ENCODE measurements at regions not wholly inside any gene's neighbourhood (a gene's known extent, or its start where the extent isn't known, plus 50 kb on each side); places are given as distances from the start of the nearest gene placed in this dataset.

DNA sequence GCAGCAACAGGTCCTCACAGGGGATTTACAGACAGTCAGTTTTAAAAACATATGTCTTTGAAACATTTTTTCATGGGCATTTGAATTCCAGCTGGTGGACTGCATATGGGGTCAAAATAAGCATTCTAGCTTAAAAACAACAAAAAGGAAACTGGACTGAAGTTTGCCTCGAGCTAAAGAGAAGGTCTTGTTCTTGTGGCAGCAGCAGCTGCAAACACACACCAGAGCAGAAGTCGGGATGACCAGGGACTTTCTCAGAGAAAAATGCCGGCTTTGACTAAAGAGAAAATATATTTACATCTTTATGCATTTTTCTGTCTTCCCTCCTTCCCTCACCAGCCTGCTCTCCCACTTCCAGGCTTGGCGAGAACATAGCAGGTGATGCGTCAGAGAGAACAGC is 361.4 kb downstream of the CXCL12 start:
- no peak for DNase-seq

DNA sequence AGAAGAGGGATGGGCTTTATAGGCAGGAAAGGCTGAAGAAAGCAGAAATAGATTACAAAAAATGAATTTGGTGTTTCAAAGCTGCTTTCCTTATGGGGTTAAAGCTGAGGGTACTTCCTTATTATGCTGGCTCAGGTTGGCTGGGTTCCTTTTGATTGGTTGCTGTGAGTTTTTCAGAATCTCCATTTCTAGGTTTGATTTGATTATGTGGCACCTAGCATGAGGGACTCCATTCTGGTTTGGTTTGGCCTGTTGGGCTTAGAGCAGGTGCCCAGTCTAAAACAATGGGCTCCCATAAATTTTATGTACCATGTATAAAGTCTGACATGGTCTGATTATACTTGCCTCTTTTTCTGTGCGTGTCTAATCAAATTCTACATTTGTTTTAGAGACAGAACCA is 362.7 kb downstream of the CXCL12 start:
- DNase-seq: no peak

GRCh38 chr10:44020322-44021111 is 364.4 kb downstream of the CXCL12 start:
- no peak for DNase-seq

DNA sequence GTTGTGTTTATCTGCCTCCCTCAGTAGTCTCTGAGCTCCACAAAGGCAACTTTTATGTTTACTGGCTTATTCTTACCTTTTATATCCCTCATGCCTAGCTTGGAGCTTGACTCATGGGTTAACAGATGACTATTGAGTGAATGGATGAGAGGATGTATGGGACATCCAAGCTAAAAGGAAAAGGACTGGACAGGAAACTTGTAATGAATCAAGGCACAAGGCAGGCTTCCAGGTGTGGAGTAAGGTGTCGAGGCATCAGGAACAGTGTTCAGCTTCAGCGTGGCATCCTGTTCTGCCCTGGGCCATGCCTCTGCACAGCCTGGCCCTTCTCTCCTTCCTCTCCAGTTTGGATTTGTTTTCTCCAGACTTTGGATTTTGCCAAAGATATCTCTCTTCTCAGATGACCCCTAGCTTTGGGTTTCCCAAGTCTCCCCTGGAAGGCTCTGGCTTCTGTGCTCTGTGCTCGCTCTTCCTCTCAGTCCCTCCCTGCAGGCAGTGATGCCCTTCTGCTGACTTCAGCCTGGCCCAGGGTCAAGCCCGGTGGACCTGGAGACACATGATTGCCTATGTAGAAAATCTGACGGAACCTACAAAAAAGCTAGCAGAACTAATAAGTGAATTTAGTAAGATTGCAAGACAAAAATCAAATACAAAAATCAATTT is 367.3 kb downstream of the CXCL12 start:
- no peak for DNase-seq

DNA sequence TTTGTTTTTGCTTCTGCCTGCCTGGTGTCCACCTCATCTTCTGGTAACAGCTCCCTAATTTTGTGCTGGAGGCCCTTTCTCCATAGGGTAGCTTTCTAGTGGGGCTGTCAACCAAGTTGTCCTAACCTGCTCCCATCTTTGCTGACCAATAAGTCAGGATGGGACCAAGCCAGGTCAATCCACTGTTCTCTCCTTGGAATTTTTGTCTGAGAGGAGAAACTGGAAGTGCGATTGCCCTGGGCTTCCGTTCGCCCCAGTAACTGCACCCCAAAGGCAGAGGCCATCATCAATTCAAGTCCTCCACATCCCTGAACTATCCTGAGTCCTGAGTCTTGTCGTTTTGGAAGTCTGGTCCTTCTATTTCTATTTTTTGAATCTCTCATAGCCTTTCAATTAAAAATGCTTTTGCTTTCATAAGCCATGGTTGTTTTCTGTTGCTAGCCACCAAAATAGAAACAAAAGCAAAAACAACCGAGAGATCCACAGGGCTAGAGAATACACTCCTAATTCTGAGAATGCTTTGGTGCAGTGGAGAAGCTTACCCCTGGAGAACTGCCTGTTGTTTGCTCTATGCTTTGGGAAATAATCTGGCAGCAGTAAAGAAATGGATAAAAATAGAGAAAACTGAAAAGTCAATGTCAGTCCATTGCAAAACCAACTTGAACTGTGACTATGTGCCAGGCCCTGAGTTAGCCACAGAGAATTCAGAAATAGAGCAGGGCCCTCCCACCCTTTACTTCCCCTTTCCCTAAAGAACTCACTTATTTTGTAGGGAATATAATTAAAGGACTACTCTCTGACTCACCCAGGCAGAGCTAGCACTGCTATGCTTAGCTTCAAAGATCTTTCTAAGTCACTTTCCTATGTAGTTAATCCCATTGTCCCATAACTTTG is 368.1 kb downstream of the CXCL12 start:
- DNase-seq: peak; percentile 61 to 75

DNA sequence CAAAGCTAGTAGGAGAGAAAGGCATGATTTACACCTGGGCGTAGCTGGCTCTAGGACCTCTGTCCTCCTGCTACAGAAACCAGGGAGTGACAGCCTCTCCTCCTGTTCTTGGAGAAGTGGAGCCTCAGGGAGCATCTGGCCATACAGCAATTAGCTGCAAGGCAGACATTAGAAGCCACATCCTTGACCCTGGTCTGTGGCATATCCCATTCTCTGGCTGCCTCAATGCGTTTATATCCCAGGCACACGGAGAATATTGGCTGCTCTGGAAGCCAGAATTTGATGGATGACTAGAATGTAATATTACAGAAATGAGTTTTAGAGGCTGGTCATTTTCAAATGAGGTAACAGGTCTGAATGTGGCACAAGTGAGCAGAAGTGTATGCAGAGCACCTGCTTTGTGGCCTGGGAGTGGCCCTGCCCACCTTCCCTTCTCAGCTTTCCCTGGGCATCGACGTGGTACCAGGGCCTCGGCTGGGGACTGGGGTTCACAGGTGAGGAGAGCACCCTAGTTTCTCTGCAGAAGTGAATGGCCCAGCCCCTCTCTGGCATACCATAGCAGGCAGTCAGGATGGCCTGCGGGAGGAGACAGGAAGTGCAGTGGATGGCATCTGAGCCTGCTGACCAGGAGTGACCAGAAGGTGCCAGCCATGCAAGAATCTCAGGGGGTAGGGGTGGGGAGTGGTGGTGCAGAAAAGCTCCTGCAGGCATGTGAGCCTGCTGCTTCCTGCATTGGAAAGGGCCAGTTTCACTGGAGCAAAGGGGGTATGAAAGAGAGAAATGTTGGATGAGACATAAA is 367.2 kb upstream of the ZNF32 start:
- DNase-seq: no peak

GRCh38 chr10:44014644-44015250 is 366.1 kb upstream of the ZNF32 start:
- DNase-seq: no peak

GRCh38 chr10:44013981-44014380 is 365.3 kb upstream of the ZNF32 start:
- DNase-seq: peak; percentile 36 to 46

GRCh38 chr10:44012921-44013320 is 364.2 kb upstream of the ZNF32 start:
- DNase-seq: no peak

GRCh38 chr10:44011603-44011981 is 362.9 kb upstream of the ZNF32 start:
- no peak for DNase-seq

DNA sequence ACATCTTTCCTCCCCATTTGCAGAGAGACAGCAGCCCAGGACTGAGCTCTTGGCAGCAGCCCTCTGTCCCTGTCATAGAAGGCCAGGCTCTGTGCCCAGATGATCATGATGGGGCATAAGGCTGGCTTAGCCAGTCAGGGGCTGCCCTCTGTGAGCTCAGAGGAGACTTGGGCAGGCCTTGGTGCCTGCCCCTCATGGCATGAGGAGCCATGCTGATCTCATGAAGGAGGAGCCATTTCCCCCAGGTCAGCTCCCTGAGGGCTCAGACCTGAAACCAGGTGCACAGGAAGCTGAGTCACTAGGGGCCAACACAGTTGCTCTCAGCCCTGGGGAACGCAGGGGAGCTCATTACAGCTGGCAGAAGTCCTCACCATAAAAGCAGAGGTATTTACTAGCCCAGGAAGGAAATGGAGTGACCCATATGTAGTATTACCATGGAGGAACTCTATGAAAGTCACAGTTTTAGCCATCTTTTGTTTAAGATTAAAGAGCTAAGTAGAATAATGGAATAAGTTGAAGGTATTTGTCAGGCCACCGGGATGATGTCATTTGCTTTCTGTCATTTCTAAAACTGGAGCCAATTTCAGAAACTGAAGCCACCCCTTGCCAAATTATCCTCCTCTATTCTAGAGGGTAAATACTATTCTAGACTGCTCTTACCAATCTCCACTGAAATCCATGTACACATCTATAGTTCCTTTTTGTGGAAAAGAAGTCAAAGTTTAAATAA is 362.4 kb upstream of the ZNF32 start:
- DNase-seq: no peak

DNA sequence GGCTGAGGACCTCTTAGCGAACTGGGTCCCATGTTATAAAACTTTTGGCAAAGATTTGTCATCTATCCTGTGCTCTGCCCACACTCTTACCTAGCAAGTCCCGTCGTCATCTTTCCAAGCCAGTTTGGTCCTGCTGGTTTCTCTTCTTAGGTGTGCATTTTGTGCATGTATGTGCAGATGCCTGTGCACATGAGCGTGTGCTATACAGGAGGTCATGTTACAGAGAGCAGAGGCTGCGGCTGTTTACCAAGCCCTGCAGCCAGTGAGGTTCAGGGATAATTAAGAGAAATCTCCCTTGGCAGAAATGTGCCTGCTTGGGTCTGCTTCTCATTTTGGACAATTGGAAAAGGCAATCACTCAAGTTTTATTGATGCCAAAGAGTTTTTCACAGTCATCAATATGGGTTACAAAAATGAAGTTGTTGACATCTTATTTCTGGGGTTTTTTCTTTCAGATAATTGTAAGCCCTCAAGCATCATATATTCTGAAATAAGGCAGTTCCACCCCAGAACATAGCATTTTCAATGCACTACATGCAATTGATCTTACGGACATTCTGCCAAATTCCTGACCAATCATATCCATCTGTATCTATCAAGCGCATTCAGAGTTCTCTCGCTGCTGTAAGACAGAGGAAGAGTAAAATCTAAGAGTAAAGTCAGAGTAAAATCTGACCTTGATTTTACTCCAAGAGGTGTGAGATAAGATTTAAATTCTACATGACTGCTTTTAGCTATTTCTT is 361.4 kb upstream of the ZNF32 start:
- DNase-seq: no peak

- no peak for DNase-seq
Measured at GRCh38 chr10:44008917-44009709, 360.4 kb upstream of the ZNF32 start.

DNA sequence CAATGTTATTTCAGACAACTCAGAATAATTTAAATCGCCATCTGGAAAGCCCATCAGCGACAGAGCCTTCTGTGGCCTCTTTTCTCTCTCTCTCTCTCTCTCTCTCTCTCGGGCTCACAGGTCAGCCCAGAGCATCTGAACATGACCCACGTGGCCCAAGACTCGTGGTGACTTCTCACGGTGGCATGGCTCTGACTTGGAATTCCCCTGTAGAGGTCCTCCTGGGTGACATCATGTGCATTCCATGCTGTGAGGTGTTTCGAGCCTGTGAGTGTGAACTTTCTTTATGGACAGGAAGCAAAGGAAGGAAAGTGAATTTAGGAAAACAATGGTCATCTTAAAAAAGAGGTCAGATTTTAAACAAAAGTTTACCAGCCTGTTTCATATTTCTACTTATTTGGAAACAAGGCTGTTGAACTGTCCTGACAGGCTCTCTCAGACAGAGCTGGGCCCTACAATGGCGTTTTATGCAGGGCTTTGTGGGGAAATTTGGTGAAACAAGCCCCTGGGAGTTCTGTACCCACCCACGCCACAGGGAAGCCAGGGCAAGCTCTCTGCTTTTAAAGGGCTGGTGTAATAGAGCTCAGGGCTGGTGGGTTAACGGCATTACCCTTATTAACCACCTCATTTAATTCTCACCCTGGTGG is 359.7 kb upstream of the ZNF32 start:
- DNase-seq: no peak

- DNase-seq: no peak
Measured at GRCh38 chr10:44006771-44007170, 358.1 kb upstream of the ZNF32 start.

DNA sequence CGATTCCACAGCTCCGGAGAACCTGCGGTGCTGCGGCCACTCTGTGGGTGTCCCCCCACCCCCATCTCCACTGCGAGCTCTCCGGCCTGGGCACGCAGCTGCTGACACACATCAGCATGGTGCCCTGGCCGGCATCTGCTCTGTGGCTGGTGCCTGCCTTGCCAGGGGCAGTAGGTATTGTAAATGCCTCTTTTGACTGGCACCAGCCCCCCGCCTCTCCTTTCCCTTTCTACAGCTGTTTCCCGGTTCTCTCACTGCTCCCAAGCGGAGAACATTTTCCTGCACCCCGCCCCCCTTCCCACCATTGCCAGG is 357.1 kb upstream of the ZNF32 start:
- DNase-seq: no peak

- peak; percentile 16 to 30 for DNase-seq
Measured at GRCh38 chr10:44004913-44005787, 356.5 kb upstream of the ZNF32 start.

DNA sequence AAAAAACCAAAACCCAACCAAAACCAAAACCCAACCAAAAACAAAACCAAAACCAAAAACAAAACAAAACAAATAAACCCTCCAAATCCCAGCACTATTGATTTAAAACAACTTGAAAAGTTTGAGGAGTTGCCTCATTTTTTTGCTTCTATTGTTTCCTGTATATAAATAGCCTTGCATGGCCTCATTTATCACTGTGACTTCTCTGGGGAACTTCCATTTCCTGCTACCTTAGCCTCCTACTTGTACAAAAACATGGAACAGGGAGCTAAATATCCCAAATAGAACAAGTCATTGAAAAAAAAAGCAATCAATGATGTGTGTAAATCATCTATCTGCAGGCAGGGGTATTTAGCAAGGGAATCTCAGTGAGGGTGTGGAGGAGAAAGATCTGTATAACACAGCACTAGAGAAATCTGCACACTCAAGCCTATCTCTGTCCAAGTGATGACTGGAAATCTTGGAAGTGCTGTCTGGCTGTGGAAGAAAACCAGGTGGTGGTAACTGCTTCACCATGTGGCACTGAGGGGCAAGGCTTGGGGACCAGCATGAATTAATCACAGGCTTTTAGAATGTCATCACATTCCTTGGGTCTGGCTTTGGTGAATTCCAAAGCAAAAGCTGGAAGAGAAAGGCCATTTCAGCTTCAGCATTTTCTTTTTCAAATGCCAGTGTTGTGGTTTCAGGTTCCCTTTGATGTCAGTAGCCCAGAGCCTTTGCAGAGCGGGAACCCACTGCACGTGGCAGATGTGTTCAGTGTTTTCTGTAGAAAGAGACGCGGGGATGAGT is 349.5 kb upstream of the ZNF32 start:
- no peak for DNase-seq

Measured in Kasumi-1 (cell line).